NB4 (cell line): ENCODE measurements at regions not wholly inside any gene's neighbourhood (a gene's known extent, or its start where the extent isn't known, plus 50 kb on each side); places are given as distances from the start of the nearest gene placed in this dataset.

Source experiments
- CTCF ChIP-seq: IDR thresholded peaks from one replicate; pipeline ENCODE4 v1.5.1; 2012; ENCODE audit warnings: low read depth, low read length
- MAX ChIP-seq: IDR thresholded peaks from 2 replicates; pipeline ENCODE4 v1.6.1; 2011; ENCODE audit warnings: low read depth, low read length
- POLR2A ChIP-seq: IDR thresholded peaks from 2 replicates; pipeline ENCODE4 v1.6.1; 2011; ENCODE audit warnings: mild to moderate bottlenecking; ENCODE audit not compliant: insufficient read length; ENCODE audit errors: extremely low read depth

DNA sequence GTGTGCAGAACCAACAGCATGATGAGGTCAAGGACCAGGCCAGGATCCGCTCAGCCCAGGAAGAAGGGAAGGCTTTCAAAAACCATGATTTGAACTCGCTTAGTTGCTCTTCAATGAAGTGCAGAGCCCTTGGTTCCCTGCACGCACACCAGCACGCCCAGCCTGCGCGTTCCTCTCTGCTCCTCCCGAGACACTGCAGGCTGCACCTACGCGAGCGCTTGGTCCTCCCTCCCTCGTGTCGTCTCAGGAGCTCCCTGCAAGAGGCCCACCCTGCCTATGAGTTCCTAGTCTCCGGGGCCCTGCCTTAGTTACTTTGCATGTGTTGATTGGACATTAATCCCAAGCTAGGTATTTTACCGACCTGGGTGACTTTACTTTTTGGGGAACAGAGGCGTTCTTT is 132.9 kb upstream of the TNRC6C start:
- TF ChIP-seq CTCF (no peak), POLR2A (no peak), MAX (no peak)
